ENCODE measurements at regions not wholly inside any gene's neighbourhood (a gene's known extent, or its start where the extent isn't known, plus 50 kb on each side); places are given as distances from the start of the nearest gene placed in this dataset.

- no peak for DNase-seq
Measured at GRCh38 chr4:35734381-35735098, 509.8 kb downstream of the ARAP2 start.

- no peak for DNase-seq
Measured at GRCh38 chr4:35739308-35739707, 505.0 kb downstream of the ARAP2 start.

GRCh38 chr4:35754047-35754446 lies 490.3 kb downstream of the ARAP2 start:
- DNase-seq = no peak

- DNase-seq = no peak
Measured at GRCh38 chr4:35757836-35758235, 486.5 kb downstream of the ARAP2 start.

- peak in 1 of 2 experiments; percentile 2 for DNase-seq
Measured at GRCh38 chr4:35760807-35761206, 483.5 kb downstream of the ARAP2 start.

- no peak for DNase-seq
Measured at GRCh38 chr4:35771571-35771970, 472.7 kb downstream of the ARAP2 start.

GRCh38 chr4:35772291-35772690 lies 472.0 kb downstream of the ARAP2 start:
- no peak for DNase-seq

GRCh38 chr4:35789899-35790574 lies 454.3 kb downstream of the ARAP2 start:
- no peak for DNase-seq

- no peak for DNase-seq
Measured at GRCh38 chr4:35793045-35793722, 451.1 kb downstream of the ARAP2 start.

- DNase-seq = no peak
Measured at GRCh38 chr4:35793766-35794165, 450.5 kb downstream of the ARAP2 start.

GRCh38 chr4:35800669-35801068 lies 443.6 kb downstream of the ARAP2 start:
- no peak for DNase-seq

- no peak for DNase-seq
Measured at GRCh38 chr4:35802644-35803043, 441.7 kb downstream of the ARAP2 start.

- no peak for DNase-seq
Measured at GRCh38 chr4:35818520-35818919, 425.8 kb downstream of the ARAP2 start.

- no peak for DNase-seq
Measured at GRCh38 chr4:35820003-35820402, 424.3 kb downstream of the ARAP2 start.

- no peak for DNase-seq
Measured at GRCh38 chr4:35824231-35824630, 420.1 kb downstream of the ARAP2 start.

GRCh38 chr4:35835893-35836292 lies 408.4 kb downstream of the ARAP2 start:
- no peak for DNase-seq

GRCh38 chr4:35836596-35836995 lies 407.7 kb downstream of the ARAP2 start:
- DNase-seq = no peak

GRCh38 chr4:35867057-35867456 lies 377.3 kb downstream of the ARAP2 start:
- DNase-seq = no peak

GRCh38 chr4:35872273-35872672 lies 372.0 kb downstream of the ARAP2 start:
- no peak for DNase-seq

- no peak for DNase-seq
Measured at GRCh38 chr4:35879479-35879878, 364.8 kb downstream of the ARAP2 start.

- no peak for DNase-seq
Measured at GRCh38 chr4:35883108-35883507, 361.2 kb downstream of the ARAP2 start.

GRCh38 chr4:35884714-35885480 lies 359.4 kb downstream of the ARAP2 start:
- DNase-seq = no peak

- no peak for DNase-seq
Measured at GRCh38 chr4:35897808-35898207, 346.5 kb downstream of the ARAP2 start.
